PC-9 (cell line): ENCODE measurements at regions not wholly inside any gene's neighbourhood (a gene's known extent, or its start where the extent isn't known, plus 50 kb on each side); places are given as distances from the start of the nearest gene placed in this dataset.

Experiments
- BruUV-seq: library from RNA; stranded (reverse); fragments of 400-500 nt; replicated peaks from 2 replicates; lab custom pipeline; 2021; lab: Mats Ljungman, UMichigan
- CTCF ChIA-PET: fragments of 300-600 bp; sonication (Branson Sonifier 250); formaldehyde crosslinking; loops from one replicate; lab custom pipeline; 2022; ENCODE audit warnings: antibody characterized with exemption; lab: Charles Lee
- POLR2A ChIA-PET: fragments of 300-600 bp; sonication (Branson Sonifier 250); formaldehyde crosslinking; loops from one replicate; lab custom pipeline; 2022; ENCODE audit warnings: antibody characterized with exemption; ENCODE audit not compliant: unreplicated experiment; lab: Charles Lee
- DNase-seq, 2 experiments: peaks; one replicate each; pipeline versions ENCODE4 v3.0.0 to v3.0.0-alpha.2; 2015 to 2022; ENCODE audit warnings: mixed read lengths in 1 of 2
- H2AFZ ChIP-seq: fragments of 200-600 bp; sonication (generic); 2 replicates; pipeline ENCODE4 v1.8.1; 2017; ENCODE audit warnings: antibody characterized with exemption
- H3F3A ChIP-seq: fragments of 200-600 bp; sonication (generic); 2 replicates; pipeline ENCODE4 v1.8.1; 2017; ENCODE audit warnings: antibody characterized with exemption, mild to moderate bottlenecking, low read depth; ENCODE audit not compliant: insufficient read depth
- H3K27ac ChIP-seq: fragments of 200-600 bp; sonication (generic); 2 replicates; pipeline ENCODE4 v1.6.1; 2016; ENCODE audit warnings: mixed run types
- H3K27me3 ChIP-seq: fragments of 200-600 bp; sonication (generic); 2 replicates; pipeline ENCODE4 v1.6.1; 2016; ENCODE audit warnings: low read depth, mixed run types; ENCODE audit not compliant: insufficient read depth
- H3K36me3 ChIP-seq: fragments of 200-600 bp; sonication (generic); 2 replicates; pipeline ENCODE4 v1.6.1; 2016; ENCODE audit warnings: low read depth, mixed run types
- H3K4me1 ChIP-seq: fragments of 200-600 bp; sonication (generic); replicated peaks from 2 replicates; pipeline ENCODE4 v1.6.1; 2016; ENCODE audit warnings: mixed run types; ENCODE audit not compliant: insufficient read depth
- H3K4me2 ChIP-seq: fragments of 200-600 bp; sonication (generic); 2 replicates; pipeline ENCODE4 v1.6.1; 2017; ENCODE audit warnings: mixed run types
- H3K4me3 ChIP-seq: fragments of 200-600 bp; sonication (generic); 2 replicates; pipeline ENCODE4 v1.6.1; 2016; ENCODE audit warnings: mixed run types
- H3K79me2 ChIP-seq: fragments of 200-600 bp; sonication (generic); 2 replicates; pipeline ENCODE4 v1.6.1; 2017; ENCODE audit warnings: low read depth, mixed run types
- H3K9me2 ChIP-seq: fragments of 200-600 bp; sonication (generic); 2 replicates; pipeline ENCODE4 v1.8.1; 2017; ENCODE audit warnings: mild to moderate bottlenecking; ENCODE audit not compliant: insufficient read depth
- H3K9me3 ChIP-seq: fragments of 200-600 bp; sonication (generic); 2 replicates; pipeline ENCODE4 v1.8.1; 2016; ENCODE audit warnings: low read depth; ENCODE audit not compliant: insufficient read depth
- H4K20me1 ChIP-seq: fragments of 200-600 bp; sonication (generic); 2 replicates; pipeline ENCODE4 v1.8.1; 2017; ENCODE audit not compliant: insufficient read depth
- CTCF ChIP-seq: fragments of 200-600 bp; sonication (generic); conservative IDR thresholded peaks from 2 replicates; pipeline ENCODE4 v1.6.1; 2017; ENCODE audit warnings: mixed run types, antibody characterized with exemption, mild to moderate bottlenecking, moderate library complexity
- EZH2 ChIP-seq: fragments of 200-600 bp; sonication (generic); IDR thresholded peaks from 2 replicates; pipeline ENCODE4 v1.8.0; 2017; ENCODE audit warnings: antibody characterized with exemption, low read depth
- intact Hi-C: fragments of 100-400 bp; cut with micrococcal nuclease; formaldehyde crosslinking; loops from one replicate; pipeline ENCODE4 v1.10.0; 2022; ENCODE audit not compliant: unreplicated experiment

DNA sequence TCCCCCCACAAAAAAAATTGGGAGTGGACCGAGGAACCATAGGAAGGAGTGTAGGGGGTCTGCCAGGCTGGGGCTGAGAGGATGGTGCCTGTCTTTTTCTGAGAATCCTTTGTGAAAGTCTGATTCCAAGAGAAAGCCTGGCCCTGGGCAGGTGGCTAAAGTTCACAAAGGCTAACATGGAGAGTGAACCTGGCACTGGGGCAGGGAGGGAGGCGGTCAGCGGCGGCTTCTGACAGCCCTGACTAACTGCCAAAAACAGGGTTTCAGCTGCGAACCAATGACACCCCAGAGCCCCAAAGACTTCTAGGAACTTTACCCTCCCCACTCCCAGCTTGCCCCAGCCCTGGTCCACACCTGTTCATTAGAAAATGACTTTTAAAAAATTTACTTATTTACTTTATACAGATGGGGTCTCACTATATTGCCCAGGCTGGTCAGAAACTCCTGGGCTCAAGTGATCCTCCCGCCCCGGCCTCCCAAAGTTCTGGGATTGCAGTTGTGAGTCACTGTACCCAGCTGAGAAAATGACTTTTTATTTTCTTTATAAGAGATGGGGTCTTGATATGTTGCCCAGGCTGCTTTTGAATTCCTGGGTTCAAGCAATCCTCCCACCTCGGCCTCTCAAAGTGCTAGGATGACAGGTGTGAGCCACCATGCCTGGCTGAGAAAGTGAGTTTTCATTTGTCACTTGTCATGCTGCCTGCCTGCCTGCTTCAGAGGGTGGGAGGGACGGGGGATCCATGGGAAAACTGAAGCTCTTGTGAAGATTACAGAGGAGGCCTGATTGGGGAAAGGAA lies 61.0 kb upstream of the DUSP5 start:
- no peaks in the 10 kb centered on the region for H3K27me3 ChIP-seq
- POLR2A ChIA-PET: no interaction called here
- H3K9me2 ChIP-seq: no peaks in the 10 kb centered on the region
- TF ChIP-seq CTCF: no peak
- no peak for TF ChIP-seq EZH2
- no peaks in the 10 kb centered on the region for H3F3A ChIP-seq
- no peak overlapping the region for H3K27ac ChIP-seq
- H3K4me1 ChIP-seq: peaks cover 10% of the 10 kb centered on the region
- H3K4me2 ChIP-seq: no peak overlapping the region
- DNase-seq: no peak
- no peak overlapping the region for H2AFZ ChIP-seq
- intact Hi-C loops: no loop called here
- H3K9me3 ChIP-seq: no peaks in the 10 kb centered on the region
- no peaks in the 10 kb centered on the region for H4K20me1 ChIP-seq
- no peaks in the 10 kb centered on the region for H3K79me2 ChIP-seq
- CTCF ChIA-PET: no interaction called here
- no TSS peak for BruUV-seq
- no peaks in the 10 kb centered on the region for H3K36me3 ChIP-seq
- no peak overlapping the region for H3K4me3 ChIP-seq

GRCh38 chr10:110437351-110437605 lies 60.4 kb upstream of the DUSP5 start:
- Histone ChIP-seq H3K36me3 (no peaks in the 10 kb centered on the region), H3K9me3 (no peaks in the 10 kb centered on the region), H2AFZ (no peak overlapping the region), H4K20me1 (no peaks in the 10 kb centered on the region), H3K79me2 (no peaks in the 10 kb centered on the region), H3K9me2 (no peaks in the 10 kb centered on the region), H3K4me3 (no peak overlapping the region), H3F3A (no peaks in the 10 kb centered on the region), H3K27me3 (no peaks in the 10 kb centered on the region), H3K27ac (no peak overlapping the region), H3K4me2 (no peak overlapping the region), H3K4me1 (peaks cover 5% of the 10 kb centered on the region)
- no peak for TF ChIP-seq EZH2
- no peak for TF ChIP-seq CTCF
- CTCF ChIA-PET: no interaction called here
- BruUV-seq: no TSS peak
- POLR2A ChIA-PET: no interaction called here
- no peak for DNase-seq
- intact Hi-C loops: no loop called here

DNA sequence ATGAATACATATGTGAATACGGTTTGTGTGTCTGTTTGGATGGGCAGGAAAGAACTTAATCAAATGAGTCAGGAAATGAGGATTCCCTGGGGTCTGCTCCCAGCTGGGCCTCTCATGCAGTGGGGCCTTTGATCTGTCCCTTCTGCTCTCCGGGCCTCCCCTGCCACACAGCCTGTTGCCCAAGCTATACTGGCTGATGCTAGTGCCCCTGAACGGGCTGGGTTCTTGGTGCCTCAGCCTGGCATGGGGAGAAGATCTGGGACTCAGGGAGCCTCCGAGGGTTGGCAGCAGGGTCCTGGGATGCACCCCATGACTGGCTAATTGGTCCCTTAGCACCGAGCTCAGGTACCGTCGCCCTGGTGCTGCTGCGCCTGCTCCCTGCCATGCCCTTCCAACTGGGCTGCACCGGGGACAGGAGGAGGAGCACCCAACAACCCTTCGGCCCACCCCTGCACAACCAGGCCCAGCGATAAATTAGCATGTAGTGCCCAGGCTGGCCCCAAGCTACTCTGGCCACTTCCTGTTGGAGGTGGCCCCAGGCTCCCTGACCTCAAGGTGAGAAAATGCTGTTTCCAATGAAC lies 59.9 kb upstream of the DUSP5 start:
- H3K4me1 ChIP-seq: no peaks in the 10 kb centered on the region
- ChIA-PET CTCF (no interaction called here), POLR2A (no interaction called here)
- H4K20me1 ChIP-seq: no peaks in the 10 kb centered on the region
- H2AFZ ChIP-seq: no peak overlapping the region
- no TSS peak for BruUV-seq
- DNase-seq: no peak
- no peak overlapping the region for H3K4me2 ChIP-seq
- H3K27me3 ChIP-seq: no peaks in the 10 kb centered on the region
- intact Hi-C loops: no loop called here
- no peak overlapping the region for H3K27ac ChIP-seq
- no peaks in the 10 kb centered on the region for H3K9me2 ChIP-seq
- no peaks in the 10 kb centered on the region for H3K79me2 ChIP-seq
- TF ChIP-seq EZH2 (no peak), CTCF (no peak)
- no peak overlapping the region for H3K4me3 ChIP-seq
- no peaks in the 10 kb centered on the region for H3K36me3 ChIP-seq
- no peaks in the 10 kb centered on the region for H3F3A ChIP-seq
- H3K9me3 ChIP-seq: no peaks in the 10 kb centered on the region
